ENCODE measurements at regions not wholly inside any gene's neighbourhood (a gene's known extent, or its start where the extent isn't known, plus 50 kb on each side); places are given as distances from the start of the nearest gene placed in this dataset.

GRCh38 chr18:40325988-40326387, 1629.0 kb upstream of the PIK3C3 start:
- TF ChIP-seq CTCF (IDR thresholded peaks at IDR 0.05) = no peak
- no peak for TF ChIP-seq EP300 (IDR thresholded peaks at IDR 0.05)
- no peak for TF ChIP-seq POLR2A (IDR thresholded peaks at IDR 0.05)
